Calu3 (cell line): ENCODE measurements at regions not wholly inside any gene's neighbourhood (a gene's known extent, or its start where the extent isn't known, plus 50 kb on each side); places are given as distances from the start of the nearest gene placed in this dataset.

Experiments
- BruUV-seq: library from RNA; stranded (reverse); fragments of 400-500 nt; replicated peaks from 2 replicates; lab custom pipeline; 2021; lab: Mats Ljungman, UMichigan
- CTCF ChIA-PET: fragments of 300-600 bp; sonication (Branson Sonifier 250); formaldehyde crosslinking; loops from one replicate; lab custom pipeline; 2022; ENCODE audit warnings: antibody characterized with exemption; lab: Charles Lee
- DNase-seq: peaks from one replicate; pipeline ENCODE4 v3.0.0; 2022
- H3K27ac Mint-ChIP-seq: one replicate; pipeline ENCODE4 v1.8.0; 2022; ENCODE audit warnings: mixed read lengths; ENCODE audit not compliant: unreplicated experiment
- H3K27me3 Mint-ChIP-seq: one replicate; pipeline ENCODE4 v1.8.0; 2022; ENCODE audit warnings: mixed read lengths; ENCODE audit not compliant: unreplicated experiment
- H3K36me3 Mint-ChIP-seq: one replicate; pipeline ENCODE4 v1.8.0; 2022; ENCODE audit warnings: mild to moderate bottlenecking, moderate library complexity, mixed read lengths; ENCODE audit not compliant: insufficient read depth, unreplicated experiment
- H3K4me1 Mint-ChIP-seq: one replicate; pipeline ENCODE4 v1.8.0; 2022; ENCODE audit warnings: mild to moderate bottlenecking, low read depth, mixed read lengths; ENCODE audit not compliant: unreplicated experiment
- H3K4me3 Mint-ChIP-seq: one replicate; pipeline ENCODE4 v1.8.0; 2022; ENCODE audit warnings: mild to moderate bottlenecking, low read depth, moderate library complexity, mixed read lengths; ENCODE audit not compliant: unreplicated experiment
- H3K9me3 Mint-ChIP-seq: one replicate; pipeline ENCODE4 v1.8.0; 2022; ENCODE audit warnings: low read depth, mixed read lengths; ENCODE audit not compliant: unreplicated experiment
- CTCF ChIP-seq: fragments of 200-600 bp; IDR thresholded peaks from one replicate; pipeline ENCODE4 v1.8.0; 2022; ENCODE audit warnings: antibody characterized with exemption; ENCODE audit not compliant: unreplicated experiment
- intact Hi-C: fragments of 100-400 bp; cut with micrococcal nuclease; formaldehyde crosslinking; loops from one replicate; pipeline ENCODE4 v1.10.0; 2022; ENCODE audit not compliant: unreplicated experiment

GRCh38 chr4:162727766-162728165 is 438.9 kb downstream of the NAF1 start:
- H3K27ac Mint-ChIP-seq = no peak overlapping the region
- H3K27me3 Mint-ChIP-seq = no peaks in the 10 kb centered on the region
- CTCF ChIA-PET = no interaction called here

GRCh38 chr4:162727232-162727631 is 439.5 kb downstream of the NAF1 start:
- intact Hi-C loops = no loop called here
- DNase-seq = no peak
- BruUV-seq = no TSS peak
- no peak overlapping the region for H3K27ac Mint-ChIP-seq
- CTCF ChIA-PET = no interaction called here
- H3K4me1 Mint-ChIP-seq = no peaks in the 10 kb centered on the region
- no peak overlapping the region for H3K4me3 Mint-ChIP-seq
- H3K9me3 Mint-ChIP-seq = peaks cover 4% of the 10 kb centered on the region
- no peak for TF ChIP-seq CTCF
- H3K27me3 Mint-ChIP-seq = no peaks in the 10 kb centered on the region
- H3K36me3 Mint-ChIP-seq = no peaks in the 10 kb centered on the region

More at GRCh38 chr4:162727766-162728165, 438.9 kb downstream of the NAF1 start:
- no TSS peak for BruUV-seq
- peaks cover 4% of the 10 kb centered on the region for H3K9me3 Mint-ChIP-seq
- no peaks in the 10 kb centered on the region for H3K4me1 Mint-ChIP-seq
- H3K4me3 Mint-ChIP-seq = no peak overlapping the region
- intact Hi-C loops = no loop called here
- no peak for DNase-seq
- no peaks in the 10 kb centered on the region for H3K36me3 Mint-ChIP-seq
- TF ChIP-seq CTCF = no peak

GRCh38 chr4:162715401-162715800 is 451.3 kb downstream of the NAF1 start:
- intact Hi-C loops = no loop called here
- no peak for DNase-seq
- Mint-ChIP-seq H3K4me3 (no peak overlapping the region), H3K27ac (no peak overlapping the region), H3K36me3 (no peaks in the 10 kb centered on the region), H3K9me3 (peaks cover 24% of the 10 kb centered on the region), H3K27me3 (no peaks in the 10 kb centered on the region), H3K4me1 (no peaks in the 10 kb centered on the region)
- CTCF ChIA-PET = no interaction called here
- no peak for TF ChIP-seq CTCF
- no TSS peak for BruUV-seq

GRCh38 chr4:162707962-162708361 is 458.7 kb downstream of the NAF1 start:
- Mint-ChIP-seq H3K9me3 (peaks cover 18% of the 10 kb centered on the region), H3K4me1 (no peaks in the 10 kb centered on the region), H3K4me3 (no peak overlapping the region), H3K27me3 (no peaks in the 10 kb centered on the region), H3K27ac (no peak overlapping the region), H3K36me3 (no peaks in the 10 kb centered on the region)
- no peak for DNase-seq
- CTCF ChIA-PET = no interaction called here
- intact Hi-C loops = no loop called here
- no peak for TF ChIP-seq CTCF
- BruUV-seq = no TSS peak
